ENCODE measurements at regions not wholly inside any gene's neighbourhood (a gene's known extent, or its start where the extent isn't known, plus 50 kb on each side); places are given as distances from the start of the nearest gene placed in this dataset.

GRCh38 chr1:199665371-199665770 lies 362.1 kb upstream of the NR5A2 start:
- DNase-seq (ENCODE audit: low read depth, low spot score) (no peak), ATAC-seq (no peak)
- intact Hi-C loops (cut with micrococcal nuclease; ENCODE audit: unreplicated experiment) (no loop called here), in situ Hi-C loops (cut with HindIII; ENCODE audit: low pct_unique_long_range_greater_than_20kb, low sequenced_read_pairs) (no loop called here)
- POLR2A ChIA-PET = no interaction called here
- no peaks in the 10 kb centered on the region for H3K4me1 ChIP-seq (ENCODE audit: control insufficient read depth, insufficient read depth, low read length)
- no peak overlapping the region for H3K4me3 ChIP-seq (ENCODE audit: low read depth in 2 of 2, low read length in 2 of 2)
- H3K9me3 ChIP-seq (ENCODE audit: control insufficient read depth, insufficient read depth, low read depth, low read length) = no peaks in the 10 kb centered on the region
- CTCF ChIA-PET = no interaction called here
- no peak for TF ChIP-seq POLR2AphosphoS5 (IDR thresholded peaks at IDR 0.05; ENCODE audit: low read depth, low read length)
- no peak for TF ChIP-seq SIN3A (IDR thresholded peaks at IDR 0.05; ENCODE audit: borderline replicate concordance, insufficient read depth, low read depth, low read length)
- no peak for TF ChIP-seq REST (IDR thresholded peaks at IDR 0.05; ENCODE audit: insufficient read depth in 1 of 2, low read depth in 2 of 2, low read length in 1 of 2)
- no peak for TF ChIP-seq CTCF (IDR thresholded peaks at IDR 0.05)
- TF ChIP-seq TCF7L2 (IDR thresholded peaks at IDR 0.05; ENCODE audit: low read depth, low read length) = no peak
- peaks cover 4% of the 10 kb centered on the region; the same call in 1 of the 2 replicates for H3K27me3 ChIP-seq (ENCODE audit: control insufficient read depth, insufficient read depth, low read length)
- no peaks in the 10 kb centered on the region for H3K36me3 ChIP-seq (ENCODE audit: control insufficient read depth, insufficient read depth, low read length)
- H3K27ac ChIP-seq (ENCODE audit: low read length) = no peak overlapping the region
- BruUV-seq (replicated peaks) = no TSS peak

GRCh38 chr1:199667089-199667488 lies 360.4 kb upstream of the NR5A2 start:
- H3K4me1 ChIP-seq (ENCODE audit: control insufficient read depth, insufficient read depth, low read length) = no peaks in the 10 kb centered on the region
- H3K9me3 ChIP-seq (ENCODE audit: control insufficient read depth, insufficient read depth, low read depth, low read length) = no peaks in the 10 kb centered on the region
- no peak for ATAC-seq
- ChIA-PET POLR2A (interaction anchor here (0.6 kb wide), 1 partner anchor 30 kb away, joined by 14 read pairs; no protein-coding TSS in a partner anchor), CTCF (no interaction called here)
- DNase-seq (ENCODE audit: low read depth, low spot score) = no peak
- BruUV-seq (replicated peaks) = no TSS peak
- no peaks in the 10 kb centered on the region for H3K27me3 ChIP-seq (ENCODE audit: control insufficient read depth, insufficient read depth, low read length)
- H3K36me3 ChIP-seq (ENCODE audit: control insufficient read depth, insufficient read depth, low read length) = no peaks in the 10 kb centered on the region
- TF ChIP-seq CTCF (IDR thresholded peaks at IDR 0.05) (no peak), POLR2AphosphoS5 (IDR thresholded peaks at IDR 0.05; ENCODE audit: low read depth, low read length) (no peak), REST (IDR thresholded peaks at IDR 0.05; ENCODE audit: insufficient read depth in 1 of 2, low read depth in 2 of 2, low read length in 1 of 2) (no peak)
- intact Hi-C loops (cut with micrococcal nuclease; ENCODE audit: unreplicated experiment) = no loop called here
- H3K4me3 ChIP-seq (ENCODE audit: low read depth in 2 of 2, low read length in 2 of 2) = no peak overlapping the region
- no peak overlapping the region for H3K27ac ChIP-seq (ENCODE audit: low read length)
- in situ Hi-C loops (cut with HindIII; ENCODE audit: low pct_unique_long_range_greater_than_20kb, low sequenced_read_pairs) = no loop called here
